Activated CD8-positive, alpha-beta T cell treated with anti-CD3 and anti-CD28 coated beads for 36 hours (primary cell): ENCODE measurements at regions not wholly inside any gene's neighbourhood (a gene's known extent, or its start where the extent isn't known, plus 50 kb on each side); places are given as distances from the start of the nearest gene placed in this dataset.

Experiments used
- ATAC-seq: fragments of 200-7000 bp; cut with Tn5 transposase; one replicate; pipeline ENCODE4 v1.10.0; 2021; ENCODE audit warnings: mild to moderate bottlenecking, moderate library complexity
- CTCF ChIA-PET: fragments of 350-600 bp; sonication (Branson Sonifier 250); formaldehyde crosslinking; loops from one replicate; lab custom pipeline; 2021; ENCODE audit warnings: antibody characterized with exemption; lab: Charles Lee
- POLR2A ChIA-PET: fragments of 350-600 bp; sonication (Branson Sonifier 250); formaldehyde crosslinking; loops from one replicate; lab custom pipeline; 2021; ENCODE audit warnings: antibody characterized with exemption; lab: Charles Lee
- DNase-seq: peaks from one replicate; pipeline ENCODE4 v3.0.0-alpha.2; 2020
- H3K27ac Mint-ChIP-seq: one replicate; pipeline ENCODE4 v1.8.0; 2021; ENCODE audit warnings: mild to moderate bottlenecking, mixed read lengths
- H3K27me3 Mint-ChIP-seq: one replicate; pipeline ENCODE4 v1.8.0; 2021; ENCODE audit warnings: mixed read lengths
- H3K36me3 Mint-ChIP-seq: one replicate; pipeline ENCODE4 v1.8.0; 2021; ENCODE audit warnings: low read depth, mixed read lengths
- H3K4me1 Mint-ChIP-seq: one replicate; pipeline ENCODE4 v1.8.0; 2021; ENCODE audit warnings: low read depth, mixed read lengths
- H3K4me3 Mint-ChIP-seq: one replicate; pipeline ENCODE4 v1.8.0; 2021; ENCODE audit warnings: mild to moderate bottlenecking, moderate library complexity, mixed read lengths
- H3K9me3 Mint-ChIP-seq: one replicate; pipeline ENCODE4 v1.8.0; 2021; ENCODE audit warnings: mixed read lengths
- CTCF ChIP-seq: fragments of 200-600 bp; IDR thresholded peaks from one replicate; pipeline ENCODE4 v1.8.0; 2022; ENCODE audit warnings: antibody characterized with exemption, mild to moderate bottlenecking
- intact Hi-C: fragments of 100-400 bp; cut with micrococcal nuclease; formaldehyde crosslinking; loops from one replicate; pipeline ENCODE4 v1.10.0; 2022

GRCh38 chr2:211093743-211094303, 537.4 kb downstream of the CPS1 start:
- Mint-ChIP-seq H3K27ac (no peak overlapping the region), H3K4me3 (no peak overlapping the region), H3K9me3 (no peaks in the 10 kb centered on the region), H3K4me1 (no peaks in the 10 kb centered on the region), H3K27me3 (no peaks in the 10 kb centered on the region), H3K36me3 (no peaks in the 10 kb centered on the region)
- intact Hi-C loops = no loop called here
- ChIA-PET POLR2A (no interaction called here), CTCF (interaction anchor here (1.2 to 1.5 kb wide), 3 partner anchors 8 to 65 kb away, joined by 3 to 6 read pairs (median 4); no protein-coding TSS in a partner anchor)
- no peak for ATAC-seq
- no peak for TF ChIP-seq CTCF
- DNase-seq = no peak

GRCh38 chr2:211103989-211104388, 547.6 kb downstream of the CPS1 start:
- CTCF ChIA-PET = interaction anchor here (1.1 kb wide), 1 partner anchor 11 kb away, joined by 3 read pairs; no protein-coding TSS in a partner anchor
- H3K4me3 Mint-ChIP-seq = no peak overlapping the region
- no peaks in the 10 kb centered on the region for H3K4me1 Mint-ChIP-seq
- POLR2A ChIA-PET = no interaction called here
- DNase-seq = no peak
- no peak for TF ChIP-seq CTCF
- H3K36me3 Mint-ChIP-seq = no peaks in the 10 kb centered on the region
- no peak for ATAC-seq
- no peaks in the 10 kb centered on the region for H3K27me3 Mint-ChIP-seq
- intact Hi-C loops = no loop called here
- peaks cover 4% of the 10 kb centered on the region for H3K9me3 Mint-ChIP-seq
- H3K27ac Mint-ChIP-seq = no peak overlapping the region

GRCh38 chr2:211113334-211114175, 557.2 kb downstream of the CPS1 start:
- CTCF ChIA-PET = no interaction called here
- POLR2A ChIA-PET = no interaction called here

GRCh38 chr2:211114826-211115455, 558.5 kb downstream of the CPS1 start:
- no peak for DNase-seq
- H3K27ac Mint-ChIP-seq = no peak overlapping the region
- no peak overlapping the region for H3K4me3 Mint-ChIP-seq
- ChIA-PET POLR2A (no interaction called here), CTCF (no interaction called here)
- ATAC-seq = no peak
- no peak for TF ChIP-seq CTCF
- H3K4me1 Mint-ChIP-seq = no peaks in the 10 kb centered on the region
- intact Hi-C loops = no loop called here
- H3K27me3 Mint-ChIP-seq = no peaks in the 10 kb centered on the region
- no peaks in the 10 kb centered on the region for H3K36me3 Mint-ChIP-seq
- H3K9me3 Mint-ChIP-seq = no peaks in the 10 kb centered on the region

More at GRCh38 chr2:211113334-211114175, 557.2 kb downstream of the CPS1 start:
- Mint-ChIP-seq H3K36me3 (no peaks in the 10 kb centered on the region), H3K9me3 (no peaks in the 10 kb centered on the region), H3K27me3 (no peaks in the 10 kb centered on the region), H3K4me1 (no peaks in the 10 kb centered on the region), H3K4me3 (no peak overlapping the region), H3K27ac (no peak overlapping the region)
- intact Hi-C loops = no loop called here
- ATAC-seq (no peak), DNase-seq (no peak)
- TF ChIP-seq CTCF = no peak

- Mint-ChIP-seq H3K27me3 (no peaks in the 10 kb centered on the region), H3K36me3 (no peaks in the 10 kb centered on the region), H3K4me3 (no peak overlapping the region), H3K27ac (no peak overlapping the region), H3K4me1 (no peaks in the 10 kb centered on the region), H3K9me3 (no peaks in the 10 kb centered on the region)
- ATAC-seq = no peak
- CTCF ChIA-PET = no interaction called here
- TF ChIP-seq CTCF = no peak
- POLR2A ChIA-PET = no interaction called here
- intact Hi-C loops = no loop called here
- DNase-seq = no peak
Observed at GRCh38 chr2:211117026-211117425, 560.6 kb downstream of the CPS1 start.
